ENCODE measurements at regions not wholly inside any gene's neighbourhood (a gene's known extent, or its start where the extent isn't known, plus 50 kb on each side); places are given as distances from the start of the nearest gene placed in this dataset.

- H3K27me3 ChIP-seq (ENCODE audit: control insufficient read depth, insufficient read depth, low read length), result no peaks in the 10 kb centered on the region
- DNase-seq (no peak), FAIRE-seq (no peak)
- no peak overlapping the region for H3K27ac ChIP-seq (ENCODE audit: low read depth in 2 of 2, low read length in 2 of 2)
- H3K36me3 ChIP-seq (ENCODE audit: control insufficient read depth in 2 of 3, insufficient read depth in 3 of 3, low read length in 3 of 3), result no peaks in the 10 kb centered on the region
- no peak overlapping the region for H3K9ac ChIP-seq (ENCODE audit: low read length in 3 of 3)
- no peak overlapping the region for H3K4me3 ChIP-seq (ENCODE audit: low read length in 3 of 3)
- no peaks in the 10 kb centered on the region for H3K4me1 ChIP-seq (ENCODE audit: control insufficient read depth in 2 of 3, insufficient read depth in 2 of 3, low read depth in 1 of 3, low read length in 3 of 3)
- no peak for TF ChIP-seq CTCF (IDR thresholded peaks at IDR 0.05; ENCODE audit: borderline replicate concordance, extremely low read depth, insufficient read depth)
- no peaks in the 10 kb centered on the region for H3K9me3 ChIP-seq (ENCODE audit: control insufficient read depth in 2 of 3, insufficient read depth in 1 of 3, low read length in 3 of 3)
- intact Hi-C loops (cut with DNase I), result no loop called here
Measured at GRCh38 chr10:89879121-89879520, 177.7 kb downstream of the KIF20B start.

GRCh38 chr10:89887406-89887805 is 186.0 kb downstream of the KIF20B start:
- TF ChIP-seq CTCF (IDR thresholded peaks at IDR 0.05; ENCODE audit: borderline replicate concordance, extremely low read depth, insufficient read depth), result no peak
- no peaks in the 10 kb centered on the region for H3K9me3 ChIP-seq (ENCODE audit: control insufficient read depth in 2 of 3, insufficient read depth in 1 of 3, low read length in 3 of 3)
- H3K4me3 ChIP-seq (ENCODE audit: low read length in 3 of 3), result no peak overlapping the region
- H3K36me3 ChIP-seq (ENCODE audit: control insufficient read depth in 2 of 3, insufficient read depth in 3 of 3, low read length in 3 of 3), result no peaks in the 10 kb centered on the region
- intact Hi-C loops (cut with DNase I), result no loop called here
- no peak overlapping the region for H3K9ac ChIP-seq (ENCODE audit: low read length in 3 of 3)
- no peak for DNase-seq
- H3K4me1 ChIP-seq (ENCODE audit: control insufficient read depth in 2 of 3, insufficient read depth in 2 of 3, low read depth in 1 of 3, low read length in 3 of 3), result no peaks in the 10 kb centered on the region
- no peak for FAIRE-seq
- no peaks in the 10 kb centered on the region for H3K27me3 ChIP-seq (ENCODE audit: control insufficient read depth, insufficient read depth, low read length)
- no peak overlapping the region for H3K27ac ChIP-seq (ENCODE audit: low read depth in 2 of 2, low read length in 2 of 2)

- H3K36me3 ChIP-seq (ENCODE audit: control insufficient read depth in 2 of 3, insufficient read depth in 3 of 3, low read length in 3 of 3), result no peaks in the 10 kb centered on the region
- H3K27me3 ChIP-seq (ENCODE audit: control insufficient read depth, insufficient read depth, low read length), result no peaks in the 10 kb centered on the region
- no peak overlapping the region for H3K27ac ChIP-seq (ENCODE audit: low read depth in 2 of 2, low read length in 2 of 2)
- H3K9me3 ChIP-seq (ENCODE audit: control insufficient read depth in 2 of 3, insufficient read depth in 1 of 3, low read length in 3 of 3), result no peaks in the 10 kb centered on the region
- DNase-seq (peak in 2 of 5 donors; percentile 18 to 19), FAIRE-seq (no peak)
- H3K4me1 ChIP-seq (ENCODE audit: control insufficient read depth in 2 of 3, insufficient read depth in 2 of 3, low read depth in 1 of 3, low read length in 3 of 3), result no peaks in the 10 kb centered on the region
- intact Hi-C loops (cut with DNase I), result no loop called here
- no peak overlapping the region for H3K9ac ChIP-seq (ENCODE audit: low read length in 3 of 3)
- H3K4me3 ChIP-seq (ENCODE audit: low read length in 3 of 3), result no peak overlapping the region
- no peak for TF ChIP-seq CTCF (IDR thresholded peaks at IDR 0.05; ENCODE audit: borderline replicate concordance, extremely low read depth, insufficient read depth)
Measured at GRCh38 chr10:89887830-89888229, 186.4 kb downstream of the KIF20B start.

- no peak for FAIRE-seq
- Histone ChIP-seq H3K9ac (ENCODE audit: low read length in 3 of 3) (no peak overlapping the region), H3K4me1 (ENCODE audit: control insufficient read depth in 2 of 3, insufficient read depth in 2 of 3, low read depth in 1 of 3, low read length in 3 of 3) (no peaks in the 10 kb centered on the region), H3K27me3 (ENCODE audit: control insufficient read depth, insufficient read depth, low read length) (no peaks in the 10 kb centered on the region), H3K9me3 (ENCODE audit: control insufficient read depth in 2 of 3, insufficient read depth in 1 of 3, low read length in 3 of 3) (no peaks in the 10 kb centered on the region), H3K36me3 (ENCODE audit: control insufficient read depth in 2 of 3, insufficient read depth in 3 of 3, low read length in 3 of 3) (no peaks in the 10 kb centered on the region), H3K27ac (ENCODE audit: low read depth in 2 of 2, low read length in 2 of 2) (no peak overlapping the region), H3K4me3 (ENCODE audit: low read length in 3 of 3) (no peak overlapping the region)
- DNase-seq, result no peak
- intact Hi-C loops (cut with DNase I), result no loop called here
- no peak for TF ChIP-seq CTCF (IDR thresholded peaks at IDR 0.05; ENCODE audit: borderline replicate concordance, extremely low read depth, insufficient read depth)
Measured at GRCh38 chr10:89888321-89889070, 187.1 kb downstream of the KIF20B start.

Data from kidney (tissue), 13 donors.